ENCODE measurements at regions not wholly inside any gene's neighbourhood (a gene's known extent, or its start where the extent isn't known, plus 50 kb on each side); places are given as distances from the start of the nearest gene placed in this dataset.

GRCh38 chr19:30883071-30883470, 466.2 kb downstream of the TSHZ3 start:
- TF ChIP-seq EZH2 (IDR thresholded peaks at IDR 0.05; ENCODE audit: borderline replicate concordance, low read length) = no peak
- TF ChIP-seq, protein P1, sequence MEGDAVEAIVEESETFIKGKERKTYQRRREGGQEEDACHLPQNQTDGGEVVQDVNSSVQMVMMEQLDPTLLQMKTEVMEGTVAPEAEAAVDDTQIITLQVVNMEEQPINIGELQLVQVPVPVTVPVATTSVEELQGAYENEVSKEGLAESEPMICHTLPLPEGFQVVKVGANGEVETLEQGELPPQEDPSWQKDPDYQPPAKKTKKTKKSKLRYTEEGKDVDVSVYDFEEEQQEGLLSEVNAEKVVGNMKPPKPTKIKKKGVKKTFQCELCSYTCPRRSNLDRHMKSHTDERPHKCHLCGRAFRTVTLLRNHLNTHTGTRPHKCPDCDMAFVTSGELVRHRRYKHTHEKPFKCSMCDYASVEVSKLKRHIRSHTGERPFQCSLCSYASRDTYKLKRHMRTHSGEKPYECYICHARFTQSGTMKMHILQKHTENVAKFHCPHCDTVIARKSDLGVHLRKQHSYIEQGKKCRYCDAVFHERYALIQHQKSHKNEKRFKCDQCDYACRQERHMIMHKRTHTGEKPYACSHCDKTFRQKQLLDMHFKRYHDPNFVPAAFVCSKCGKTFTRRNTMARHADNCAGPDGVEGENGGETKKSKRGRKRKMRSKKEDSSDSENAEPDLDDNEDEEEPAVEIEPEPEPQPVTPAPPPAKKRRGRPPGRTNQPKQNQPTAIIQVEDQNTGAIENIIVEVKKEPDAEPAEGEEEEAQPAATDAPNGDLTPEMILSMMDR (conservative IDR thresholded peaks at IDR 0.05 in 1 of 2, IDR thresholded peaks at IDR 0.05 in 1 of 2; ENCODE audit: extremely low read depth in 1 of 2, insufficient read depth in 1 of 2, low read depth in 1 of 2, low read length in 2 of 2) = no peak

All from mammary epithelial cell (primary cell).